Stimulated activated CD8-positive, alpha-beta memory T cell treated with anti-CD3 and anti-CD28 coated beads, Interleukin-4, amount 100 ng/mL, for 4 hours (primary cell): ENCODE measurements at regions not wholly inside any gene's neighbourhood (a gene's known extent, or its start where the extent isn't known, plus 50 kb on each side); places are given as distances from the start of the nearest gene placed in this dataset.

Source experiments
- DNase-seq, 2 donors: peaks; one replicate each; pipeline ENCODE4 v3.0.0-alpha.2; 2020; ENCODE audit warnings: low read depth in 2 of 2, low spot score in 1 of 2

DNA sequence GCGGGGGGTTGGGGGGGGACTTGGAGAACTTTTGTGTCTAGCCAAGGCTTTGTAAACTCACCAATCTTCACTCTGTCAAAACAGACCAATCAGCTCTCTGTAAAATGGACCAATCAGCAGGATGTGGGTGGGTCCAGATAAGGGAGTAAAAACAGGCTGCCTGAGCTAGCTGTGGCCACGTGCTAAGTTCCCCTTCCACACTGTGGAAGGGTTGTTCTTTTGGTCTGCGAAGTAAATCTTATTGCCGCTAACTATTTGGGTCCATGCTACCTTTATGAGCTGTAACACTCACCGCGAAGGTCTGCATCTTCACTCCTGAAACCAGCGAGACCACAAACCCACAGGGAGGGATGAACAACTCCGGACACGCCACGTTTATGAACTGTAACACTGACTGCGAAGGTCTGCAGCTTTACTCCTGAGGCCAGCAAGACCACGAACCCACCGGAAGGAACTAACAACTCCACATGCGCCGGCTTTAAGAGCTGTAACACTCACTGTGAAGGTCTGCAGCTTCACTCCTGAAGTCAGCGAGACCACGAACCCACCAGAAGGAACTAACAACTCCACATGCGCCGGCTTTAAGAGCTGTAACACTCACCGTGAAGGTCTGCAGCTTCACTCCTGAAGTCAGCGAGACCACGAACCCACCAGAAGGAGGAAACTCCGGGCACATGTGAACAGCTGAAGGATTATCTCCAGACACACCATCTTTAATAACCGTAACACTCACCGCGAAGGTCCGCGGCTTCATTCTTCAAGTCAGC is 186.6 kb downstream of the ID4 start:
- peak in 1 of 2 donors; percentile 7 for DNase-seq

GRCh38 chr6:20024316-20024673 is 187.1 kb downstream of the ID4 start:
- DNase-seq: no peak

DNA sequence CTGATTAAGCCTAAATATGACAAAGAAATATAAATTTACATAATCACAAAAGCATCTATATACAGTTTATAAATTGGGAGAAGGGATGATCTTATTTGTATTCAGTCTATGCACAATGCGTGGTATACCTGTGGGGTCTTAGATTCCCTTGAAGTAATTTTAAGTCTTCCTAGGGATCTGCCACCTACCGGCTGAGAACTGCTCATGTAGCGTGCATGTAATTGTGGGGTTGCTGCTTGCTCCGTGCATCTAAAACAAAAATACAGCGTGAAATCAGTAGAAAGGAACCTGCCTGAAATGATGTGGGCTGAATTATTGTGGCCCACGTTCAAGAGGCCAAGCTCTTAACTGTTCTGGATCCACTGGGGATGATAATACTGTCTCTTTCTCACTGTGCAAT is 187.3 kb downstream of the MBOAT1 start:
- DNase-seq: no peak

GRCh38 chr6:20025681-20026080 is 186.6 kb downstream of the MBOAT1 start:
- DNase-seq: no peak

GRCh38 chr6:20028143-20028542 is 184.1 kb downstream of the MBOAT1 start:
- DNase-seq: no peak

- DNase-seq: no peak
Measured at GRCh38 chr6:20028562-20028961, 183.7 kb downstream of the MBOAT1 start.

- DNase-seq: no peak
Measured at GRCh38 chr6:20029979-20030378, 182.3 kb downstream of the MBOAT1 start.

GRCh38 chr6:20031342-20031741 is 180.9 kb downstream of the MBOAT1 start:
- DNase-seq: no peak

DNA sequence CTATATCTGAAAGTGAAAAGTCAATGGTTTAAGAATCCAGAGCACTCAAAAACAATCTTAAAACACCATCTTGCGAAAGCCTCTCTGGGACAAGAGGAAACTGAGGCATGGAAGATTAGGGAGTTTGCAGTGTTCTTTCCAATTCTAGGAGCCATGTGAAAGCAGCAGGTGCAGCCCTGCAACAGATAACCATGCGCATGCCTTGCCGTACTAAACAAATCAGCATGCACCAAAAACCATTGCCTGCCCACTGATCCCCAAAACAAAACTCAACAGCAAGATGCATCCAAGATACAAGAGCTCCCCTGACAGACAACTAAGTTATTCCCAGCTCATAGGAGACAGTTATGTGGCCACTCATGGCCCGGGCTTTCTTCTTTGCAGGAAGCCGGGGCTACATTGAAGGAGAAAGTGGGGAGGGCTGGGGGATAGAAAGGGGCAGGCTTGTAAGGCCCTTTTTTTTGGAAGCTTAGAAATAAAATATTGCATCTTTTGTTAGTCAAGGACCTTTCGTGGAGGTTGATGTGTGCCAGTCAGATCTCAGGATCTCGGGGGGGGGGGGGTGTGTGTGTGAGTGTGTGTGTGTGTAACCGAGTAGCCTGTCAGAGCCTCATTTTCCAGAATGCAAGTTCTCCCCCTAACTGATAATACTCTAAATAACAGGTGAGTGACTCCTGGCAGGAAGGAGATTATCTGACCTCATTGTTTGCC is 178.4 kb downstream of the MBOAT1 start:
- no peak for DNase-seq

DNA sequence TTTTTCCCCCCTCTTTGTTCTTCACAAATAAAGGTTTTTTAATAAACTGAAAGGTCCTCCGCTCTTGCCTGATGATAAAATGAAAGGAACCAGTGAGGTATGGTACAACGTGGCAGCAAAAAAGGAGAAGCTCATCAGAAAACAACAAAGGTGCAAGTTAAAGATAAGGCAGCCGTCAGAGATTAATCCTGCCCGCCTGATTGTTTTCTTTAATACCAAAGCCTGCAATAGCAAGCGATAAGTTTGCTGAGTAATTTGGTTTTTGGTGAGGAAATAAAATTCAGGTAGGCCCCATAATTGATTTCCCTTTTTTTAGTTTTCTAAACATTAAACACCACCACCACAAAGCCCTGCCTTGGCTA is 177.9 kb downstream of the MBOAT1 start:
- DNase-seq: no peak

DNA sequence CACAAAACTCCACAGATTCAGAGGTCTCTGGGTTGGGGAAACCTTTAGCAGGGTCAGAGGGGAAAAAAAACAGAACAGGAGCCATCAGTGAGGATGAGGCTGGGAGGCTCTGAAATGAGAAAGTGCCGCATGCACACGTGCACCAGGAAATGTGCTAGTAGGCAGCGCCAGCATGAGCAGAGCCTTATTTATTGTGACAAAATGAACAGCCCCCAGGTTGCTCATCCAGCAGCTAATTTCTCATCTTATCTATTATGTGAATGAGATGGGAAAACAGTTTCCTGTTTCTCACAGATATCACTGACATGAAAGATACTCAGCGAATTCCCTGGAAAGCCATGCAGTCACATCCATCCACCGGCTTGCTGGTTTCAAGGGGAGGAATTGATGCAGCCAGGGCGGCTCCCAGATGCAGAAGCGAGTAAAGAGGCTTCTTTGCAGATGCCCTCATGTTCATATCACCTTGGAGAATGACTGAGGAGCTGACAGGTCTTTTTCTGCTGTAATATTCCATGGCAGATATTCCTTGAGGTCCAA is 176.1 kb downstream of the MBOAT1 start:
- DNase-seq: no peak

- no peak for DNase-seq
Measured at GRCh38 chr6:20038410-20039204, 173.7 kb downstream of the MBOAT1 start.

- no peak for DNase-seq
Measured at GRCh38 chr6:20044883-20045282, 167.4 kb downstream of the MBOAT1 start.
